Activated naive CD8-positive, alpha-beta T cell (primary cell): ENCODE measurements at regions not wholly inside any gene's neighbourhood (a gene's known extent, or its start where the extent isn't known, plus 50 kb on each side); places are given as distances from the start of the nearest gene placed in this dataset.
"Not testable (repeated sequence)": the region's sequence is repeated elsewhere in the genome, so short reads cannot be mapped to it uniquely, and the experiment has no call there.

ENCODE experiments used
- H3K27ac Mint-ChIP-seq: one replicate; pipeline ENCODE4 v1.8.0; 2021; ENCODE audit warnings: mixed read lengths
- H3K27me3 Mint-ChIP-seq: one replicate; pipeline ENCODE4 v1.8.0; 2021; ENCODE audit warnings: mixed read lengths
- H3K36me3 Mint-ChIP-seq: one replicate; pipeline ENCODE4 v1.8.0; 2021; ENCODE audit warnings: mixed read lengths
- H3K4me1 Mint-ChIP-seq: one replicate; pipeline ENCODE4 v1.8.0; 2021; ENCODE audit warnings: low read depth, mixed read lengths
- H3K4me3 Mint-ChIP-seq: one replicate; pipeline ENCODE4 v1.8.0; 2021; ENCODE audit warnings: mild to moderate bottlenecking, mixed read lengths
- H3K9me3 Mint-ChIP-seq: one replicate; pipeline ENCODE4 v1.8.0; 2021; ENCODE audit warnings: low read depth, mixed read lengths

- Mint-ChIP-seq H3K4me1 (no peaks in the 10 kb centered on the region), H3K36me3 (peaks cover 5% of the 10 kb centered on the region), H3K27ac (no peak overlapping the region), H3K27me3 (no peaks in the 10 kb centered on the region), H3K4me3 (no peak overlapping the region), H3K9me3 (peaks cover 16% of the 10 kb centered on the region)
Observed at GRCh38 chr18:8908792-8909510, 193.5 kb upstream of the NDUFV2 start.

- H3K36me3 Mint-ChIP-seq = peaks cover 5% of the 10 kb centered on the region
- no peaks in the 10 kb centered on the region for H3K27me3 Mint-ChIP-seq
- no peaks in the 10 kb centered on the region for H3K4me1 Mint-ChIP-seq
- H3K9me3 Mint-ChIP-seq = peaks cover 22% of the 10 kb centered on the region
- no peak overlapping the region for H3K27ac Mint-ChIP-seq
- no peak overlapping the region for H3K4me3 Mint-ChIP-seq
Observed at GRCh38 chr18:8910186-8910822, 192.2 kb upstream of the NDUFV2 start.

- no peak overlapping the region for H3K4me3 Mint-ChIP-seq
- no peaks in the 10 kb centered on the region for H3K27me3 Mint-ChIP-seq
- no peak overlapping the region for H3K27ac Mint-ChIP-seq
- peaks cover 5% of the 10 kb centered on the region for H3K36me3 Mint-ChIP-seq
- H3K4me1 Mint-ChIP-seq = no peaks in the 10 kb centered on the region
- H3K9me3 Mint-ChIP-seq = peaks cover 22% of the 10 kb centered on the region
Observed at GRCh38 chr18:8910843-8911242, 191.7 kb upstream of the NDUFV2 start.

- H3K9me3 Mint-ChIP-seq = peaks cover 22% of the 10 kb centered on the region
- H3K4me1 Mint-ChIP-seq = no peaks in the 10 kb centered on the region
- H3K27ac Mint-ChIP-seq = no peak overlapping the region
- H3K27me3 Mint-ChIP-seq = no peaks in the 10 kb centered on the region
- H3K4me3 Mint-ChIP-seq = no peak overlapping the region
- peaks cover 5% of the 10 kb centered on the region for H3K36me3 Mint-ChIP-seq
Observed at GRCh38 chr18:8911408-8912340, 190.8 kb upstream of the NDUFV2 start.

GRCh38 chr18:8912348-8913326, 189.9 kb upstream of the NDUFV2 start:
- peaks cover 22% of the 10 kb centered on the region for H3K9me3 Mint-ChIP-seq
- H3K27me3 Mint-ChIP-seq = no peaks in the 10 kb centered on the region
- H3K27ac Mint-ChIP-seq = no peak overlapping the region
- H3K4me3 Mint-ChIP-seq = no peak overlapping the region
- no peaks in the 10 kb centered on the region for H3K4me1 Mint-ChIP-seq
- peaks cover 5% of the 10 kb centered on the region for H3K36me3 Mint-ChIP-seq

GRCh38 chr18:8913606-8914403, 188.7 kb upstream of the NDUFV2 start:
- not testable (repeated sequence) for H3K27me3 Mint-ChIP-seq, H3K36me3 Mint-ChIP-seq, H3K27ac Mint-ChIP-seq, H3K4me1 Mint-ChIP-seq, H3K4me3 Mint-ChIP-seq
- H3K9me3 Mint-ChIP-seq = peaks cover 21% of the 10 kb centered on the region

- not testable (repeated sequence) for H3K36me3 Mint-ChIP-seq, H3K27me3 Mint-ChIP-seq, H3K27ac Mint-ChIP-seq, H3K4me3 Mint-ChIP-seq, H3K4me1 Mint-ChIP-seq
- H3K9me3 Mint-ChIP-seq = peaks cover 15% of the 10 kb centered on the region
Observed at GRCh38 chr18:8914404-8915264, 187.9 kb upstream of the NDUFV2 start.

- H3K27ac Mint-ChIP-seq, H3K4me3 Mint-ChIP-seq, H3K9me3 Mint-ChIP-seq, H3K27me3 Mint-ChIP-seq, H3K4me1 Mint-ChIP-seq, H3K36me3 Mint-ChIP-seq: not testable (repeated sequence)
Observed at GRCh38 chr18:8920856-8921787, 181.4 kb upstream of the NDUFV2 start.

- H3K4me3 Mint-ChIP-seq = no peak overlapping the region
- H3K27ac Mint-ChIP-seq = no peak overlapping the region
- peaks cover 3% of the 10 kb centered on the region for H3K27me3 Mint-ChIP-seq
- H3K36me3 Mint-ChIP-seq = peaks cover 7% of the 10 kb centered on the region
- H3K4me1 Mint-ChIP-seq = no peaks in the 10 kb centered on the region
- peaks cover 14% of the 10 kb centered on the region for H3K9me3 Mint-ChIP-seq
Observed at GRCh38 chr18:8926464-8926863, 176.0 kb upstream of the NDUFV2 start.

GRCh38 chr18:8928044-8928443, 174.5 kb upstream of the NDUFV2 start:
- Mint-ChIP-seq H3K27me3 (peaks cover 3% of the 10 kb centered on the region), H3K36me3 (peaks cover 9% of the 10 kb centered on the region), H3K4me3 (no peak overlapping the region), H3K9me3 (peaks cover 14% of the 10 kb centered on the region), H3K27ac (no peak overlapping the region), H3K4me1 (no peaks in the 10 kb centered on the region)

- Mint-ChIP-seq H3K4me1 (no peaks in the 10 kb centered on the region), H3K4me3 (no peak overlapping the region), H3K27ac (no peak overlapping the region), H3K36me3 (peaks cover 11% of the 10 kb centered on the region), H3K9me3 (peaks cover 14% of the 10 kb centered on the region), H3K27me3 (peaks cover 3% of the 10 kb centered on the region)
Observed at GRCh38 chr18:8928847-8929780, 173.4 kb upstream of the NDUFV2 start.
